Hematopoietic multipotent progenitor cell treated with erythropoietin and hydrocortisone succinate and interleukin-3 and kit ligand, for 17 days (in vitro differentiated cells): ENCODE measurements at regions not wholly inside any gene's neighbourhood (a gene's known extent, or its start where the extent isn't known, plus 50 kb on each side); places are given as distances from the start of the nearest gene placed in this dataset.
"Not testable (repeated sequence)": the region's sequence is repeated elsewhere in the genome, so short reads cannot be mapped to it uniquely, and the experiment has no call there.

Source experiments
- DNase-seq: peaks from one replicate; pipeline ENCODE4 v3.0.0-alpha.2; 2015; ENCODE audit warnings: low spot score

DNA sequence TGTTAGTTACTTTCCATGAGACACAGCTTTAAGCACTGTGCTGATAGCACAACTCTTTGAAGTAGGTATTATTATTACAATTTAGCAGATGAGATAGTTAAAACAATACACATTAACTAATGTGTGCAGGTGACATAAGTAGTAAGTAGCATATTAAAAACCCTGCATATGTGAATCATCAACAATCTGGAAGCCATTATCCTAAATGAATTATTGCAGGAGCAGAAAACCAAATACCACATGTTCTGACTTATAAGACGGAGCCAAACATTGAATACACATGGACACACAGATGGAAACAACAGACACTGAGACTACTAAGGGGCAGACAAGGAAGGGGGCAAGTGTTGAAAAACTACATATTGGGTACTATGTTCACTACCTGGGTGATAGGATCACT, 300.3 kb upstream of the GULP1 start:
- no peak for DNase-seq

DNA sequence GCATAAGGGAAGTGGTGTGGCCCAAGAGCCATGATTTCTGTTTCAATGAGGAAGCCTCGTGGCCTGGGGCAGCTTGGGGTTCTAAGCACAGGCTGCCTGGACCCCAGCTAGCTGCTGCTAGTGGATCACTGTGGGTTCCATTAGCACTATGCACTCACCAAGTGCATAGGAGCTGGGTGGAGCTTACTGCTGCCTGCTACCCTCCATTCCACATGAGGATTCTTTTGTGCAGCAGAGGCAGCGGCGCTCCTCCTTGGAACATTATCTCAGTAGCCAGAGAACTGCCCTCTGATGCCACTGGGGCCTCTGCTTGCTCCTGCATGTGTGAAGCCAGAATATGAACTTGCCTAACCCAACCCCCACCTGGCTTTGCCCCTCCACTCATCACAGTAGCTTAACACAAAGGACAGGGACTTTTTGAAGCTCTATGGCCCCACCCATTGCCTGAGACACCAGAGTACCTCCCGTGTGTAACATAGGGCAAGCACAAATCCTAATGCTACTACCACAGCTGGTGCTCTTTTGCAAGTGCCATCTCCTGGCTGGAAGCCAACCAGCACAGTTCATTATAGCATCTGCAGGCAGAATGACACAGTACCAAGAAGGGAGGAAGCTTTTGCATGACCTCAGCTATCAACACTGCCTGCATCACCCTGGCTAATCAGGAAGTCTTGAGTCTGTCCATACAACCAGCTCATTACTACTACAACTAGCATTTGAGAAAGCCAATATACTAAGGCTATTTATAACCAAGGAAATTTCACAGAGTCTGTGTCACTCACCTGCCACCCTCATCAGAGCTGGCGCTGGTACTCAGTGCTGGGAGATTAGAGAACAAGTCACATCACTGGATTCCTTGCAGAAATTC, 297.0 kb upstream of the GULP1 start:
- DNase-seq: no peak

DNA sequence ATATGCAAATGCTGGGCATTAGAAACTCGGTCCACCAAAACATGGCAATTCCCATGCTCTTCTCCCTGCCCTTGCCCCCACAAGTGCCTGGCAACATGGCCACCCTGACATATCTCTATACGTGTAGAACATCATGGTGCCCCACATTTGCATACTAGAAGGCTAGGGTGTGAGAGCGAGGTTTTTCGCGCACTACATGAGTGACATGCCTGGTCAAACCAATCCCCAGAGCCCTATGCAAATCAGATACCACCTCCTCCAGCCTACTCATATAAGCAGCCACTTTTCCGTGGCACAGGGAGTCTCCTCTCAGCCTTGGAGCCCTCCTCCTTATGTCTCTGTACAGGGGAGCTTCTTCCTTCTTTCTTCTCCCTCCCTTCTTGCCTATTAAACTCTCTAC, 296.1 kb upstream of the GULP1 start:
- DNase-seq: no peak

DNA sequence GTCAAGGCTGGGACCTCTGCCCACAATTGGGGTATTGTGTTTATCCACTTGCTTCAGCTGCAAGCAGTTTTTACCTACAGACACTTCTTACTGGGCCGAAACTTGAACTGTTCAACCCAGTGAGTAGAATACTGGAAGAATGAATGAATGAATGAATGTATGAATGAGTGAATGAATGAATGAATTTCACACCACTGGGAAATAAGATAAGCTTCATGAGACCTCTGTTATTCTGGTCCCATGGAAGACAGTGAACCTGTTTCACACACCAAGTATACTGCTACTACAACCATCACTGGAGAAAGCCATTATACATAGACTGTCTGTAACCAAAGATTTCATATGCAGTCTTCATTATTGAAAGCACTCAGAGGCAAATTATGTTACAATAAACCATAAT, 295.0 kb upstream of the GULP1 start:
- no peak for DNase-seq

DNA sequence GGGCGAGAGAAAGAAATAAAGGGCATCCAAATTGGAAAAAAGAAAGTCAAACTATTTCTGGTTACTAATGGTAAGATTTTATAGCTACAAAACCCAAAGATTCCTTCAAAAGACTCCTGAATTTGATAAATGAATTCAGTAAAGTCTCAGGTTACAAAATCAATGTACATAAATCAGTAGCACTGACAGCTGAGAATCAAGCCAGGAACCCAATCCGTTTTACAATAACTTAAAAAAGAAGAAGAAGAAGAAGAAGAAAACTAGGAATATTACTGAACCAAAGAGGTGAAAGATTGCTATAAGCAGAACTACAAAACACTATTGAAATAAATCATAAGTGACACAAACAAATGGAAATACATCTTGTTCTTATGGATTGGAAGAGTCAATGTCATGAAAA, 291.5 kb upstream of the GULP1 start:
- no peak for DNase-seq

DNA sequence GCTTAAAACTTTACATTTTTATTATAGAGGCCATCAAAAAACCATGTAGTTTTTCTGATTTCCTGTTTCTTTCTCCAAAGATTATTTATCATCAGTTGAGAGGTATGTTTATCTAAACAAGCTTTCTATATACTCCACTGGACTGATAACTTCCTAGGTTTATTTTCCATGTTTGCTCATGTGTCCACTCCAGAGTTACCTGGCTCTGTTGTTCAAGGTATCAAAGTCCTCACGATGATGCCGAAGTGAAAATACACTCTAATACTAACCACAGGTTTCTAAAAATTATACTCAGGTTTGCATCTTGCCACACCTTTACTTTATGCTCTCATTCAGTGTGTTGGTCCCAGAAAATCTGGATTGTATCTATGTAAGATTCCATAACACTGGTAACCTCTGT, 287.9 kb upstream of the GULP1 start:
- no peak for DNase-seq

DNA sequence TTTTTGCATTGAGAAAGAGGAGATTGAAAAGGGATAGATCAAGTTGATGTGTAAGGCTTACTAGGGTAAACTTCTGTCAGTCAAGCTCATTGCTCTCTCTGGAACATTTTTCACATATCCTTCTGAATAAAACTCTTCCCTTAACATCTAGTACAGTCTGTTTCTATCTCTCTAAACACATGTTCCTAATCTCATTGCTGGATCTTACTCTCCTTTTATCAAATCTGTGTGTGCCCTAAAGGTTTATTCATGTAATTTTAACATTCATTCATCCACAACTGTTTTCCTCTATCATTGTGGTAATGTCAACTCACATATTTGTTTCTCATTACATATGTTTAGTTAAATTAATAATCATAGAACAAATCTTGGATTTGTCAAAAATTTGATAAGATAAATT, 277.9 kb upstream of the GULP1 start:
- no peak for DNase-seq

DNA sequence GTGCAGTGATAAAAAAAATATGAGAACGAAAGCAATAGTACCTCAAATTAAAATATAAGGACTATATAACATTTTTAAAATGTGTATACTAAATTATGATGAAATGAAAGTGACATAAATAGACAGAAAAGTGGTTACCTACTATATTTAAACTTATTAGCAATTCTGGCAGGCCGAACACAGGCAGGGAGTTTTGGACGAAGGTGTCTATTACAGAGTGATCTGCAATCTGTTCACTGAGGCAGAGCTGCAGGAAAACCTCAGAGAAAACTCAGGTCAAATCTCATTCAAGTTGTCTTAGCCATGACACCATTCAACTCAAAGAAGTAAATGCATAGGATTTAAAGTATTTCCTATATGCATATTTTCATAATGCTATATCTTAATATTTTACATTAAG, 274.8 kb upstream of the GULP1 start:
- DNase-seq: no peak

DNA sequence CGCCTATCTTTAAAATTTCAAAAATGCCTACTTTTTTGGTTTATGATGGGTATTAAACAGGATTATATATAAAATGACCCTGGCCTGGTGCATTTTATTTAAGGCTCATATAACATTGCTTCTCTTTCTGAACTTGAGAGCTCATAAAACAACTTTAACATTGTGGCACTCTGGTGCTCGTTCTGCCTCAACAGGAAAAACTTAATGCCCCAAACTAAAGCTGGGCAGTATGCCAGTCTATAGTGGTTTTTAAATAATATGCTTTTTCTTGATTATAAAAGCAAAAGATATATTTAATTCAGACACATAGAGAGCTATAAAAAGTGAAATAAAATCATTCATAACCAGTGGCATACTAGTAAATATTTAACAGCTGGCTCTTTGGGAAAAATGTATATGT, 269.3 kb upstream of the GULP1 start:
- no peak for DNase-seq

DNA sequence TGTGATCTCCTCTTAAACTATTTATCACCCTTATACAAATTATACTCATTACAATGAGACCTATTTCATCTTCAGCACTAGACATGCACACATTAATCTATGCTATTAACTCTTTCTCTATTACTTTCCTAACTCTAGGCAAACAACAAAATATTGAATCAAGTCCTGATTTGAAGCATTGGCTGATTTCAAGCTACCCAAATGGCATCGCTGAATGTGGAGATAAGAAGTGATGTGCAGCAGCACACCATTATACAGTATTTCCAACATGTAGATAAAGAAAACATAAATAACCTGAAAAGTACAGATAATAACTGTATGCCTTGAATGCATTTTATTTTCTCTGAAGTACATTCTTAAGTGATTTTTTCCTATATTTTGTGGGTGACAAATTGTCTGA, 268.6 kb upstream of the GULP1 start:
- DNase-seq: no peak

DNA sequence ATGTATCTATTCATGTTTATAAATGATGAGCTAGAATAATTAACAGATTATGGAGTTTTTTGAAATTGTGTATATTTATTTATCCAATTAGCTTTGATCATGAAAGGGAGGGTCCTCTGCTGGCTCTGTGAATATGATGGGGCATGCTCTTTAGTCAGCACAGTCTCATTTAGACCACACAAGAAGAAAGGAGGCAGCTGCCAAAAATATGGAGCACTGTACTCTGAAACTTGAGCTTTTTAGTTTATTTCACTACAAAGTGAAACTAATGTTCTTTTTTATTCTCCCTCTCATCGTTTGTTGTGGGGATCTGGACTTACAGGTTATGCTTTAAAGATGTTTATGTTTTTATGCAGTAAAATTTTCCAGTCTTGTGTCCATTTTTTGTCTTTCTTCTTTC, 266.9 kb upstream of the GULP1 start:
- no peak for DNase-seq

DNA sequence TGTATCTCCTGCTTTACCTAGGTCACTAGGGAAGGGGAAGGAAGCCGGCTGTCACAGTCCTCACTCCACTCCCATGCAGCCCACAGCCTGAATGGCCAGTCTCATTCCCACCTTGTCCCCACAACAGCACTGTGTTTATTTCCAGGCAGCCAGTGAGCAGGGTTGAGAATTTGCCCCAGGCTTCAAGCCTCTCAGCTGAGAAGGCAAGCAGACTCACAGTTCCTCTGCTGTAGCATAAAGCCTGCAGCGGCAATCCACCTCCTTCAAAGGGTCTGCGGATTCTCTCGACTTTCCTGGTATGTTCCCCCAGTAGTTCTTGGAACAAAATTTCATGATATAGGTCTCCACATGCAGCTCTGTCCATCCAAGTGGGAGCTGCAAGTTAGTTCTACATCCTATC, 262.9 kb upstream of the GULP1 start:
- no peak for DNase-seq

DNA sequence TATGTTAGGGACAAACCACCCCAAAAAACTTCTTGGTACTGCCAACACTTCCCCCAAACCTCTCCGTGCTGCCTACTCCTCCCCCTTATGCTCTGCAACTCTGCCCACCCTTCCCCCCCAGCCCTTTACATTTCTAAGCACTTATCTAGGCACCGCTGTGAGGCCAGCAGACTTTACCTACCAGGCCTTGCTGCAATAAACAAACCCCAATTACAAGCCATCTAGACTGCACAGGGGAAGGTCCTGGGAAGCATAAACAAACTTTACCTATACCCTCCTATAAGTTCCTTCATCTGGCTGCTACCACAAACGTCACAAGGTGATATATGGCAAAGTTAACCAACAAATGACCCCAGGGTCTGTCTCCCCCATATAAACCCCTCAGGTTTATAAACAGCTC, 259.4 kb upstream of the GULP1 start:
- DNase-seq: no peak

DNA sequence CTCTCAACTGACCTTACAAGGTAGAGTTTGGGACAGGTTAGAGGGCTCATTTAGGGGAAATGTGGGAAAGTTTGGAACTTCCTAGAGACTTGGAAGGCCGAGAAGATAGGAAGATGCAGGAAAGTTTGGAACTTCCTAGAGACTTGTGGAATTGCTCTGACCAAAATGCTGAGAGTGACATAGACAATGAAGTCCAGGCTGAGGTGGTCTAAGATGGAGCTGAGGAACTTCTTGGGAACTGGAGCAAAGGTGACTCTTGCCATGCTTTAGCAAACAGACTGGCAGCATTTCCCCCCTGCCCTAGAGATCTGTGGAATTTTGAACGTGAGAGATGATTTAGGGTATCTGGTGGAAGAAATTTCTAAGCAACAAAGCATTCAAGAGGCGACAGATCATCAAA, 258.9 kb upstream of the GULP1 start:
- DNase-seq: no peak

DNA sequence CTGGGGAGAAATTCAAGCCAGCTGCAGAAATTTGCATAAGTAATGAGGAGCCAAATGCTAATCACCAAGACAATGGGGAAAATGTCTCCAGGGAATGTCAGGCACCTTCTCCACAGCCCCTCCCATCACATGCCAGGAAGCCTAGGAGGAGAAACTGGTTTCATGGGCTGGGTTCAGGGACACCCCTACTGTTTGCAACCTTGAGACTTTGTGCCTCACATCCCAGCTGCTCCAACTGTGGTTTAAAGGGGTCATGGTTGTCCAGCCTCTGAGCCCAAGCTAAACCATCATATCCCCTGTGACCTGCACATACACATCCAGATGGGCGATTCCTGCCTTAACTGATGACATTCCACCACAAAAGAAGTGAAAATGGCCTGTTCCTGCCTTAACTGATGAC, 258.4 kb upstream of the GULP1 start:
- DNase-seq: not testable (repeated sequence)

DNA sequence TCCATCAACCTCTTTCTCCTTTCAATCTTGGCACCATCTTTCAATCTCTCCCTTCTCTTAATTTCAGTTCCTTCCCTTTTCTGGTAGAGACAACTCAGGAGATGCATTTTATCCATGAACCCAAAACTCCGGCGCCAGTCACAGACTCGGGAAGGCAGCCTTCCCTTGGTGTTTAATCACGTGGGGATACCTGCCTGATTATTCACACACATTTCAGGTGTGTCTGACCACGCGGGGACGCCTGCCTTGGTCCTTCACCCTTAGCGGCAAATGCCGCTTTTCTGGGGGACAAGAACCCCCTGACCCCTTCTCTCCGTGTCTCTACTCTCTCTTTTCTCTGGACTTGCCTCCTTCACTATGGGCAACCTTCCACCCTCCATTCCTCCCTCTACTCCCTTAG, 257.6 kb upstream of the GULP1 start:
- DNase-seq: not testable (repeated sequence)

DNA sequence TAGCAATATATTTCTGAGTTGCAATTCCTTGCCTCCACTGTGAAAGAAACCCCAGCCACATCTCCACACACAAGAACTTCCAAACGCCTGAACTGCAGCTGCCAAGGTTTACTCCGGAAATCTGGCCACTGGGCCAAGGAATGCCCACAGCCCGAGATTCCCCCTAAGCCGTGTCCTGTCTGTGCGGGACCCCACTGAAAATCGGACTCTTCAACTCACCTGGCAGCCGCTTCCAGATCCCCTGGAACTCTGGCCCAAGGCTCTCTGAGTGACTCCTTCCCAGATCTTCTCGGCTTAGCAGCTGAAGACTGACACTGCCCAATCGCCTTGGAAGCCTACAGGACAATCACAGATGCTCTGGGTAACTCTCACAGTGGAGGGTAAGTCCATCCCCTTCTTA, 256.3 kb upstream of the GULP1 start:
- not testable (repeated sequence) for DNase-seq

DNA sequence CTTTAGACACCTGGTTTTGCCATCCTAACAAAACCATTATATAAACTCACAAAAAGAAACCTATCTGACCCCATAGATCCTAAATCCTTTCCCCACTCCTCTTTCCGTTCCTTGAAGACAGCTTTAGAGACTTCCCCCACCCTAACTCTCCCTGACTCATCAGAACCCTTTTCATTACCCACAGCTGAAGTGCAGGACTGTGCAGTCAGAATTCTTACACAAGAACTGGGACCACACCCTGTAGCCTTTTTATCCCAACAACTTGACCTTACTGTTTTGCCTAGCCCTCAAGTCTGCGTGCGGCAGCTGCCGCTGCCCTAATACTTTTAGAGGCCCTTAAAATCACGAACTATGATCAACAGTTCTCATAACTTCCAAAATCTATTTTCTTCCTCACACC, 254.9 kb upstream of the GULP1 start:
- not testable (repeated sequence) for DNase-seq

DNA sequence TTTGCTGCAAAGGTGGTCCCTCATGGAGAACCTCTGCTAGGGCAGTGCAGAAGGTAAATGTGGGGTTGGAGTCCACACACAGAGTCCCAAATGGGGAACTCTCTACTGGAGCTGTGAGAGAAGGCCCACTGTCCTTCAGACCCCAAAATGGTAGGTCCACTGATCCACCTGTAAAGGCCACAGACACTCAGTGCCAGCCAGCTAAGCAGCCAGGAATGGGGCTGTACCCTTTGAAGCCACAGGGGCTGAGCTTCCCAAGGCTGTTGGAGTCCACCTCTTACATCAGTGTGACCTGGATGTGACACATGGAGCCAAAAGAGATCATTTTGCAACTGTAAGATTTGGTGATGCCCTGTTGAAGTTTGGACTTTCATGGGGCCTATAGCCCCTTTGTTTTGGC, 252.4 kb upstream of the GULP1 start:
- no peak for DNase-seq

DNA sequence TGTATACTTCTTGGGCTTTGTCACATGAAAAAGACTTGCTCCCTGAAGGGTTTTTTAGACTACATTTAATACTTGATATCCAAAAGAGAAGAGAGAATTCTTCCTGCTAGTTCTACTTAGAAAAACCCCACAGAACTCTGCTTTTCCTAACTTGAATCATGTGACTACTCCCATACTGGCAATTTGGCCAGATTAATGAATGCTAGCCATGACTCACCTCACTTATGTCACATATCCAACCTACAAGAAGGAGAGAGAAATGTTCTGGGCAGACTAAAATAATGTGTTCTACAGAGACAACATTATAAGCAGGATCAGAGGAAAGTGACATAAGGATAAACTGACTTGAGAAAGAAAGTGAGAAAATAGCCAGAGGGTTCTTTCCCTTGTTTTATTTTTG, 249.3 kb upstream of the GULP1 start:
- no peak for DNase-seq

DNA sequence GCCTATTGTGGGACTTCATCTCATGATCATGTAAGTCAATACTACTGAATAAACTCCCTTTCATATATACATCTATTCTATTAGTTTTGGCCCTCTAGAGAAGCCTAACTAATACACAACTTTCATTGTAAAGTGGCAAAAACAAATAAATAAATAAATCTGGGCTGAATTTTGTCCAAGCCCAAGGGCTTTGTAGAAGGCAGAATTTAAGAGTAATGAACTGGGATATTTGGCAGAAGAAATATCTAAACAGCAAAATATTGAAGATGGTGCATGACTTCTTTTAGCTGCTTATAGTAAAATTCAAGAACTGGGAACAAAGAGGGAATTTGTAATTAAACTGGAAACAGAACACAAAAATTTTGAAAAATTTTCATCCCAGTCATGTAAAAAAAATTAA, 246.7 kb upstream of the GULP1 start:
- DNase-seq: no peak

DNA sequence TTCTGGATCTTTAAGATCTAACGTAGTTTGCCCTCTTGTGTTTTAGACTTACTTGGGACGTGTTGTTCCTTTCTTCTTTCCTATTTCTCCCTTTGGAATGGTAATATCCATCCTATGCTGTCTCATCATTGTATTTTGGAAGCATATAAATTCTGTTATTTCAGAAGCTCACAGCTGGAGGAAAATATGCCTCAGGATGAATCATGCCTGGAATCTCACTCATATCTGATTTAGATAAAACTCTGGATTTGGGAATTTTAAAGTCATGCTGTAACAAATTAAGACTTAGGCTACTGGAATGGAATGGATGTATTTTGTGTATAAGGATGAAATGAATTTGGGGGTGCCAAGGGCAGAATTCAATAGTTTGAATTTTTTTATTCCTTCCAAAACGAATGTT, 245.2 kb upstream of the GULP1 start:
- DNase-seq: no peak

DNA sequence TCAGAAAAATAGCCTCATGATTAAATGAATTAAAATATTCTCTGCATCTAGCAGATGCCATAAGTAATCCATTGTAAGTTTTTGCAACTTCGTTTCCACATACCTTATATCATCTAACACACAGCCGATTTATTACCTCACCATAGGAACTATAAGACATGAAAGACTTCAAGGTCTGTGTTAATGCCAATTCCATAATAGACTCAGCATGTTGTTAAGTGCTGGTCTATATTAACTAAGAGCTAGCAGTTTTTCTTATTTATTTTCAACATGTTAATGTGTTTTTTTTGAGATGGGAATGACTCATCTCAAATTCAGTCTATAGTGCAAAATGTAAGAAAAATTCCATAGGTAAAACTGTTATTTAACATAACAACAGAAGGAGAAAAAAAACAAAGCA, 243.9 kb upstream of the GULP1 start:
- no peak for DNase-seq

DNA sequence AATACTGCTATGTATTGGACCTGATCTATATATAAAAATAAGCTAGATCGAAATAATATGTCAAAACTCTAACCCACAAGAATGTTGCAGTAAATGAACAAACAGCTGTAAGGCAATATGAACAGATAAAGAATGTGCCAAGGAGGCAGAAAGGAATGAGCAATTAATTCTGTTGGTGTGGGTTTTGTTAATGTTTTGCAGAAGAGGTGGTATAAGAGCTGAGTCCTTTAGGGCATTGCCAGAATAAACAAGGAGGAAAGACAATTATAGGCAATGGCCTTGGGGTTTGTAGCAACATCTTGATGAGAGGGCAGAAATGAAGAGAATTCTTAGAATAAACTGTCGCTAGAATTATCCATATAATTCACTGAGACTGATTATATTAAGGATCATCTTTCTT, 240.9 kb upstream of the GULP1 start:
- no peak for DNase-seq

DNA sequence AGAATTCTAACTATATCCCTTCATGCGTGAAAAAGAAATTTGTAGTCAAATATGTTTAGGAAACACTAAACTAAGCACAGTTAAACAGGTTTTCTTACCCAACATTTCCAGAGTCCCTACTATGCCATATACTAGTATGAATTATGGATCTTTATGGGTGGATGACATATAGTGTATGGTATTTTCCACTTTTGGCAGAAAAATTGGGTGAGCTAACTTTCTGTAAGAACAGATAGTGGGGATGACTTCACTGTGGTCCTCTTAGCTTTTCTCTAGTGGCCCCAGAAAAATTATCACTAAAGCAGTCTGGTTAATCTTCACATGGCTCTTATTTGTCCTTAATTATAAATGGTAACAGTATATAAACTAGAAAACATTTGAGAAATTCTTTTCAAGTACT, 240.0 kb upstream of the GULP1 start:
- DNase-seq: no peak
